OCI-LY3 (cell line): ENCODE measurements at regions not wholly inside any gene's neighbourhood (a gene's known extent, or its start where the extent isn't known, plus 50 kb on each side); places are given as distances from the start of the nearest gene placed in this dataset.

Source experiments
- EZH2phosphoT487 ChIP-seq: fragments of 200-600 bp; shearing (Covaris generic); IDR thresholded peaks from 2 replicates; pipeline ENCODE4 v1.6.1; 2018; ENCODE audit warnings: antibody characterized with exemption, mixed run types, low read depth
- TF ChIP-seq, protein P1 (sequence below): fragments of 200-600, 300-600 bp; sonication (generic); IDR thresholded peaks from 2 replicates; pipeline ENCODE4 v1.5.1; 2014; ENCODE audit warnings: antibody characterized with exemption, low read length, low read depth

DNA sequence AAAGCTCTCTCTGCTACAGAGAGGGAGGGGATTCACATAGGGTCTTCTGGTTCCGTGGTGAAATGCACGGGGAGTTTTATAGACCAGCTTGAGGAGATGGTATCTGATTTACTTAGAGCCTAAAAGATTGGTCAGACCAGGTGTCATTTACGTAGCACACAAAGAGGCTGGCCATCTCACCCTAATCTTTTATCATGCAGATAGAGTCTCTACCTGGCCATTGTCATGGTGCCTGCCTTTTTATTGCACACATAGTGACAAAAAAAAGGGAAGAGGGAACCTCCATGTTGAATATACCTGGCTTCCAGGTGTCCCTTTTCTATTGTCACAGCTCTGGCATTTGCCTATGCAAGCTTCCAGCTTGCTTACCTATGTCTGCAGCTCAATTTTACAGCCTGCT, 1456.1 kb downstream of the GATA3 start:
- TF ChIP-seq, protein P1, sequence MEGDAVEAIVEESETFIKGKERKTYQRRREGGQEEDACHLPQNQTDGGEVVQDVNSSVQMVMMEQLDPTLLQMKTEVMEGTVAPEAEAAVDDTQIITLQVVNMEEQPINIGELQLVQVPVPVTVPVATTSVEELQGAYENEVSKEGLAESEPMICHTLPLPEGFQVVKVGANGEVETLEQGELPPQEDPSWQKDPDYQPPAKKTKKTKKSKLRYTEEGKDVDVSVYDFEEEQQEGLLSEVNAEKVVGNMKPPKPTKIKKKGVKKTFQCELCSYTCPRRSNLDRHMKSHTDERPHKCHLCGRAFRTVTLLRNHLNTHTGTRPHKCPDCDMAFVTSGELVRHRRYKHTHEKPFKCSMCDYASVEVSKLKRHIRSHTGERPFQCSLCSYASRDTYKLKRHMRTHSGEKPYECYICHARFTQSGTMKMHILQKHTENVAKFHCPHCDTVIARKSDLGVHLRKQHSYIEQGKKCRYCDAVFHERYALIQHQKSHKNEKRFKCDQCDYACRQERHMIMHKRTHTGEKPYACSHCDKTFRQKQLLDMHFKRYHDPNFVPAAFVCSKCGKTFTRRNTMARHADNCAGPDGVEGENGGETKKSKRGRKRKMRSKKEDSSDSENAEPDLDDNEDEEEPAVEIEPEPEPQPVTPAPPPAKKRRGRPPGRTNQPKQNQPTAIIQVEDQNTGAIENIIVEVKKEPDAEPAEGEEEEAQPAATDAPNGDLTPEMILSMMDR = no peak
- TF ChIP-seq EZH2phosphoT487 = no peak
